ENCODE measurements at regions not wholly inside any gene's neighbourhood (a gene's known extent, or its start where the extent isn't known, plus 50 kb on each side); places are given as distances from the start of the nearest gene placed in this dataset.

- TF ChIP-seq CTCF (IDR thresholded peaks at IDR 0.05; ENCODE audit: insufficient read depth, low read depth, low read length, missing control alignments) = no peak
- H3K4me3 ChIP-seq (ENCODE audit: low read depth, low read length) = no peak overlapping the region
- no peak for DNase-seq (ENCODE audit: low read depth)
These were observed 67.0 kb upstream of the SLC25A26 start for GRCh38 chr3:66153481-66154443.

- no peak overlapping the region for H3K4me3 ChIP-seq (ENCODE audit: low read depth, low read length)
- DNase-seq (ENCODE audit: low read depth) = no peak
- no peak for TF ChIP-seq CTCF (IDR thresholded peaks at IDR 0.05; ENCODE audit: insufficient read depth, low read depth, low read length, missing control alignments)
These were observed 68.5 kb upstream of the SLC25A26 start for GRCh38 chr3:66152336-66152735.

GRCh38 chr3:66150977-66151376, 69.8 kb upstream of the SLC25A26 start:
- DNase-seq (ENCODE audit: low read depth) = no peak
- no peak for TF ChIP-seq CTCF (IDR thresholded peaks at IDR 0.05; ENCODE audit: insufficient read depth, low read depth, low read length, missing control alignments)
- no peak overlapping the region for H3K4me3 ChIP-seq (ENCODE audit: low read depth, low read length)

- no peak for DNase-seq (ENCODE audit: low read depth)
- no peak for TF ChIP-seq CTCF (IDR thresholded peaks at IDR 0.05; ENCODE audit: insufficient read depth, low read depth, low read length, missing control alignments)
- no peak overlapping the region for H3K4me3 ChIP-seq (ENCODE audit: low read depth, low read length)
These were observed 71.5 kb upstream of the SLC25A26 start for GRCh38 chr3:66149269-66149668.

- no peak overlapping the region for H3K4me3 ChIP-seq (ENCODE audit: low read depth, low read length)
- no peak for DNase-seq (ENCODE audit: low read depth)
- TF ChIP-seq CTCF (IDR thresholded peaks at IDR 0.05; ENCODE audit: insufficient read depth, low read depth, low read length, missing control alignments) = no peak
These were observed 75.4 kb upstream of the SLC25A26 start for GRCh38 chr3:66145408-66145733.

GRCh38 chr3:66144568-66145407, 76.0 kb upstream of the SLC25A26 start:
- no peak for TF ChIP-seq CTCF (IDR thresholded peaks at IDR 0.05; ENCODE audit: insufficient read depth, low read depth, low read length, missing control alignments)
- no peak for DNase-seq (ENCODE audit: low read depth)
- no peak overlapping the region for H3K4me3 ChIP-seq (ENCODE audit: low read depth, low read length)
